GM06990 (cell line): ENCODE measurements at regions not wholly inside any gene's neighbourhood (a gene's known extent, or its start where the extent isn't known, plus 50 kb on each side); places are given as distances from the start of the nearest gene placed in this dataset.

Experiments
- DNase-seq: peaks from one replicate; pipeline ENCODE4 v3.0.0-alpha.2; 2011; ENCODE audit not compliant: insufficient read length; ENCODE audit errors: extremely low read depth
- H3K27me3 ChIP-seq: replicated peaks from 2 replicates; pipeline ENCODE4 v1.6.0; 2011; ENCODE audit warnings: low read length; ENCODE audit not compliant: control insufficient read depth, insufficient read depth
- H3K36me3 ChIP-seq: 2 replicates; pipeline ENCODE4 v1.5.1; 2011; ENCODE audit warnings: low read length; ENCODE audit not compliant: control insufficient read depth, insufficient read depth
- H3K4me3 ChIP-seq: replicated peaks from 2 replicates; pipeline ENCODE4 v1.5.1; 2011; ENCODE audit warnings: low read depth, mild to moderate bottlenecking, control low read depth, low read length
- TF ChIP-seq, protein P1 (sequence below): IDR thresholded peaks from 2 replicates; pipeline ENCODE4 v1.5.1; 2011; ENCODE audit warnings: low read length, control low read depth, mild to moderate bottlenecking, inconsistent platforms; ENCODE audit not compliant: insufficient read depth, poor library complexity, severe bottlenecking

DNA sequence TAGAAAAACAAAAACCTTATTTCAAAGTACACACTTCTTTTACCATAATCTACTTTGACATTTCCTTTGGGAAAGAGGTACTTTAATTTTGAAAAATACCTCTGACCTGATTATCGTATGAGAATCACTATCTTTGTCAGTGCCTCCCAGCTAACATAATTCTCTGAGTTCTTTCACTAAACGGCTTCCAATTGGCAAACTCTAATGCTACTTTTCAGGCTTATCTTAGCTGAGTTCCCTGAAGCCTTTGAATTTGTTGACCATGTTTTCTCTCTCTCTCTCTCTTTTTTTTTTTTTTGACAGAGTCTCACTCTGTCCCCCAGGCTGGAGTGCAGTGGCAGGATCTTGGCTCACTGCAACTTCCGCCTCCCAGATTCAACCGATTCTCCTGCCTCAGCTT lies 312.8 kb downstream of the ZPLD1 start:
- Histone ChIP-seq H3K36me3 (no peaks in the 10 kb centered on the region), H3K27me3 (no peaks in the 10 kb centered on the region; the same call in 1 of the 2 replicates), H3K4me3 (no peak overlapping the region)
- TF ChIP-seq, protein P1, sequence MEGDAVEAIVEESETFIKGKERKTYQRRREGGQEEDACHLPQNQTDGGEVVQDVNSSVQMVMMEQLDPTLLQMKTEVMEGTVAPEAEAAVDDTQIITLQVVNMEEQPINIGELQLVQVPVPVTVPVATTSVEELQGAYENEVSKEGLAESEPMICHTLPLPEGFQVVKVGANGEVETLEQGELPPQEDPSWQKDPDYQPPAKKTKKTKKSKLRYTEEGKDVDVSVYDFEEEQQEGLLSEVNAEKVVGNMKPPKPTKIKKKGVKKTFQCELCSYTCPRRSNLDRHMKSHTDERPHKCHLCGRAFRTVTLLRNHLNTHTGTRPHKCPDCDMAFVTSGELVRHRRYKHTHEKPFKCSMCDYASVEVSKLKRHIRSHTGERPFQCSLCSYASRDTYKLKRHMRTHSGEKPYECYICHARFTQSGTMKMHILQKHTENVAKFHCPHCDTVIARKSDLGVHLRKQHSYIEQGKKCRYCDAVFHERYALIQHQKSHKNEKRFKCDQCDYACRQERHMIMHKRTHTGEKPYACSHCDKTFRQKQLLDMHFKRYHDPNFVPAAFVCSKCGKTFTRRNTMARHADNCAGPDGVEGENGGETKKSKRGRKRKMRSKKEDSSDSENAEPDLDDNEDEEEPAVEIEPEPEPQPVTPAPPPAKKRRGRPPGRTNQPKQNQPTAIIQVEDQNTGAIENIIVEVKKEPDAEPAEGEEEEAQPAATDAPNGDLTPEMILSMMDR = no peak
- DNase-seq = no peak

DNA sequence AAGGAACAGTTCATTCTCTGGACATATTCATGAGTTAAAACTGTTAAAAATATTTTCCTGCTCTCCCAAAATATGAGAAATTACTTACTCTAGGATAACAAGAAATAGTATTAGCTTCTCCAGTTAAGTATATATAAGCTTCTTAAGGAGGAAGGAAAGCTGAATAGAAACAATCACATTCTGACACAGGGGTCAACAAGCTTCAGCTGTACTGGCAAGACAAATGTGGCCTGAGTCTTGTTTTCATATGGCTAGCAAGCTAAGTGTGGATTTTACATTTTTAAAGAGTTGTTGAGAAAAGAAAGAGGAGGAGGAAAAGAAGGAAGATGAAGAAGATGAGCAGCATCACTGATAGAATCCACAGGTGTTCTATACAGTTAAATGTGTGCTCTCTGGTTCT lies 313.8 kb downstream of the ZPLD1 start:
- no peaks in the 10 kb centered on the region for H3K36me3 ChIP-seq
- no peak for DNase-seq
- TF ChIP-seq, protein P1 = no peak
- H3K27me3 ChIP-seq = no peaks in the 10 kb centered on the region; the same call in 1 of the 2 replicates
- H3K4me3 ChIP-seq = no peak overlapping the region

DNA sequence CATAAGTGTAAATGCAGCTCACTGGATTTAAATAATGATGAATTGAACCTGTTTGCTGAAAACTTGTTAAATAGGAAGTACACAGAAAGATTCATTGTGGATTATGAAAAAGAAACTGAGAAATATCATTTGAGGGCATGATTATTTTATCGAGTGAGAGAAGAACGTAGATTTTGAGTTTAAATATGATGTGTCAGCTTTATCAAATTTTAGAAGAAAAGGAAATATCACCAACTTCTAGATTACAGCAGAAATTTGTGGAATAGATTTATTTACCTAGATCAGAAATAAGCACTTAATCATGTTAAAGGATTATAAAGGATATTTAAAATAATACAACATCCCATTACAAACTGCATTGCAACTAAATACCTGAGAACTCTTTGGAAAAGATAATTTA lies 315.5 kb downstream of the ZPLD1 start:
- no peaks in the 10 kb centered on the region for H3K27me3 ChIP-seq

DNA sequence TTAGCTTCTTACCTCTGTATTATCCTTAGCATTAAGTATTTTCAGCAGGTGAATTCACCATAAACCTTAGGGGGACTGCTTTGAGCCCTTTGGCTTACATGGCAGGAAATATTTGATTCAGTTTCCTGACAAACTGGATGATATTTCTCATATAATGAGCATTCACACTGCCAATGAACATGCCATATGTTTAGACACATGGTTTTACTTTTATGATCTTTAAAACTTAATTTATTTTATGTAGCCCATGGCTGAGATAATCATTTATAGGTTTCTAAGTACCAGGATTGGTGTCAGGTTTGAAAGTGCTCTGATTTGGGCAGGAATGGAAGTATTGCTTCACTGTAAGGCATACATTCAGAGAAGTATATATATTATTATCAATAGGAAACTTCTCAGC lies 319.1 kb downstream of the ZPLD1 start:
- no peaks in the 10 kb centered on the region for H3K27me3 ChIP-seq
- no peak overlapping the region for H3K4me3 ChIP-seq
- TF ChIP-seq, protein P1 = no peak
- DNase-seq = no peak
- no peaks in the 10 kb centered on the region for H3K36me3 ChIP-seq

More for the DNA sequence above, 315.5 kb downstream of the ZPLD1 start:
- Histone ChIP-seq H3K4me3 (no peak overlapping the region), H3K36me3 (no peaks in the 10 kb centered on the region)
- TF ChIP-seq, protein P1 = no peak
- DNase-seq = no peak

DNA sequence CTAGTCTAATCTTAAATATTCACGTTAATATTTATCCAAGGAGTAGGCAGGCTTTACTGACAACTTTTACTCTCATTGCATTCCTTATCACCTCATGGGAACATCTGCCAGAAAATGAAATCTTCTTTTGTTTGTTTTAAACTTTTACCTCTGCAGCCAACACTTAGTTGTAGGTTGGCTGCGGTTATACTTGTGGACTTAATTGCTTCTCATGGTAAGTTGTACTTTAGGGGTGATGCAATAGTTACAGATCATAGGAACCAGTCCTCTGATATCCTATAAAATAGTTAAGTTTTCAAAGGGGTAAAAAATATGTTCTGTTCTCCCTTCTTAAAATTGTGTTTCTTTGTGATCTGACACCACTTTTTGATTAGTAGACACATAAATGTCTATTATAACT lies 321.9 kb downstream of the ZPLD1 start:
- no peaks in the 10 kb centered on the region for H3K36me3 ChIP-seq
- no peaks in the 10 kb centered on the region for H3K27me3 ChIP-seq
- DNase-seq = no peak
- TF ChIP-seq, protein P1 = no peak
- H3K4me3 ChIP-seq = no peak overlapping the region

DNA sequence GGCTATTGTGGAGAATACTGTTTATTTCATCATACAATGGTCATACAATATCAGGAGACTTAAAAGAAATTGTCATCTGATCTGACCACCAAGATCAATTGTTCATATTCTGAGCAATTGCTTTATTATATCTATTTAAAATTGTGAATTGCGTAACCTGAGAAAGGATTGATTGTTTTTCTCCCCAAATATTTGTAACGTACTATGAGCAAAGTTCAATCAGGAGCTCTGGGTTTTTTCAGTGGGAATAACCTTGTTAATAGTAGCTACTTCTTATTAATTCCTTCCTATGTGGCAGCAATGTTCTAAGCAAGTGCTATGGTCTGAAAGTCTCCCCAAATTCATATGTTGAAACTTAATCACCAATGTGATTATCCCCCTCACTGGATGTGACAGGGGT lies 323.1 kb downstream of the ZPLD1 start:
- no peak overlapping the region for H3K4me3 ChIP-seq
- no peaks in the 10 kb centered on the region for H3K27me3 ChIP-seq
- DNase-seq = no peak
- no peaks in the 10 kb centered on the region for H3K36me3 ChIP-seq
- TF ChIP-seq, protein P1 = no peak
